ENCODE measurements at regions not wholly inside any gene's neighbourhood (a gene's known extent, or its start where the extent isn't known, plus 50 kb on each side); places are given as distances from the start of the nearest gene placed in this dataset.

- no peak for TF ChIP-seq TCF12 (IDR thresholded peaks at IDR 0.05; ENCODE audit: low read depth)
- TF ChIP-seq MAX (IDR thresholded peaks at IDR 0.05) = no peak
Measured at GRCh38 chr1:232193451-232193783, 436.5 kb downstream of the SIPA1L2 start.
